Mesenchymal stem cell (in vitro differentiated cells and primary cell): ENCODE measurements at regions not wholly inside any gene's neighbourhood (a gene's known extent, or its start where the extent isn't known, plus 50 kb on each side); places are given as distances from the start of the nearest gene placed in this dataset.

Experiments used
- DNase-seq: peaks from one replicate; pipeline ENCODE4 v3.0.0-alpha.2; 2013
- H2AFZ ChIP-seq: one replicate; pipeline ENCODE4 v1.6.1; 2013; ENCODE audit warnings: low read depth, mild to moderate bottlenecking, control low read depth, inconsistent platforms, low read length, moderate library complexity
- H2AK5ac ChIP-seq: 2 replicates; pipeline ENCODE4 v1.6.1; 2013; ENCODE audit warnings: low read length, moderate library complexity, mild to moderate bottlenecking, inconsistent platforms; ENCODE audit not compliant: severe bottlenecking
- H2BK120ac ChIP-seq: one replicate; pipeline ENCODE4 v1.6.1; 2013; ENCODE audit warnings: low read depth, mild to moderate bottlenecking, inconsistent platforms, low read length, moderate library complexity
- H2BK12ac ChIP-seq, 2 experiments: one replicate each; pipeline ENCODE4 v1.6.1; 2013; ENCODE audit warnings: inconsistent platforms in 2 of 2, low read length in 2 of 2, mild to moderate bottlenecking in 2 of 2, moderate library complexity in 2 of 2, control low read depth in 1 of 2
- H2BK15ac ChIP-seq: one replicate; pipeline ENCODE4 v1.6.1; 2013; ENCODE audit warnings: mild to moderate bottlenecking, low read depth, inconsistent platforms; ENCODE audit not compliant: poor library complexity, severe bottlenecking
- H2BK5ac ChIP-seq: 2 replicates; pipeline ENCODE4 v1.6.1; 2013; ENCODE audit warnings: low read depth, mild to moderate bottlenecking, low read length, control low read depth, inconsistent platforms; ENCODE audit not compliant: poor library complexity, severe bottlenecking
- H3K14ac ChIP-seq, 2 experiments: one replicate each; pipeline ENCODE4 v1.6.1; 2013; ENCODE audit warnings: inconsistent platforms in 2 of 2, low read length in 2 of 2, control low read depth in 1 of 2, mild to moderate bottlenecking in 1 of 2, moderate library complexity in 1 of 2
- H3K18ac ChIP-seq, 2 experiments: one replicate each; pipeline ENCODE4 v1.6.1; 2013; ENCODE audit warnings: inconsistent platforms in 2 of 2, low read length in 2 of 2, control low read depth in 1 of 2, low read depth in 1 of 2, mild to moderate bottlenecking in 1 of 2
- H3K23ac ChIP-seq, 2 experiments: one replicate each; pipeline ENCODE4 v1.6.1; 2013; ENCODE audit warnings: inconsistent platforms in 2 of 2, low read length in 2 of 2, mild to moderate bottlenecking in 2 of 2, moderate library complexity in 2 of 2, control low read depth in 1 of 2
- H3K27ac ChIP-seq: 2 replicates; pipeline ENCODE4 v1.5.1; 2013; ENCODE audit warnings: mild to moderate bottlenecking, moderate library complexity, low read length, control low read depth, inconsistent platforms; ENCODE audit not compliant: poor library complexity, severe bottlenecking
- H3K27me3 ChIP-seq, 2 experiments: 2 replicates each; pipeline versions ENCODE4 v1.6.1 to v1.7.0; 2013; ENCODE audit warnings: low read length in 2 of 2, mild to moderate bottlenecking in 2 of 2, moderate library complexity in 2 of 2, control low read depth in 1 of 2, inconsistent platforms in 1 of 2; ENCODE audit not compliant: control insufficient read depth in 1 of 2, insufficient read depth in 1 of 2
- H3K36me3 ChIP-seq, 2 experiments: 2 replicates each; pipeline versions ENCODE4 v1.6.1 to v1.7.0; 2013; ENCODE audit warnings: low read length in 2 of 2, control low read depth in 1 of 2, inconsistent platforms in 1 of 2, low read depth in 1 of 2, mild to moderate bottlenecking in 1 of 2; ENCODE audit not compliant: insufficient read depth in 2 of 2, control insufficient read depth in 1 of 2
- H3K4ac ChIP-seq, 2 experiments: one replicate each; pipeline ENCODE4 v1.6.1; 2013; ENCODE audit warnings: inconsistent platforms in 2 of 2, low read length in 2 of 2, mild to moderate bottlenecking in 2 of 2, moderate library complexity in 2 of 2, control low read depth in 1 of 2, low read depth in 1 of 2
- H3K4me1 ChIP-seq: 2 replicates; pipeline ENCODE4 v1.6.1; 2013; ENCODE audit warnings: low read depth, low read length, control low read depth; ENCODE audit not compliant: control insufficient read depth, insufficient read depth
- H3K4me2 ChIP-seq: 2 replicates; pipeline ENCODE4 v1.6.1; 2013; ENCODE audit warnings: low read length, mild to moderate bottlenecking, inconsistent platforms; ENCODE audit not compliant: poor library complexity, severe bottlenecking
- H3K4me3 ChIP-seq, 2 experiments: 2 replicates each; pipeline versions ENCODE4 v1.5.1 to v1.7.0; 2013; ENCODE audit warnings: low read length in 2 of 2, mild to moderate bottlenecking in 2 of 2, control low read depth in 1 of 2, low read depth in 1 of 2; ENCODE audit not compliant: insufficient read depth in 1 of 2
- H3K79me1 ChIP-seq: replicated peaks from 2 replicates; pipeline ENCODE4 v1.6.1; 2013; ENCODE audit warnings: mild to moderate bottlenecking, control low read depth, low read length, inconsistent platforms; ENCODE audit not compliant: poor library complexity, severe bottlenecking
- H3K9ac ChIP-seq: 2 replicates; pipeline ENCODE4 v1.7.0; 2013; ENCODE audit warnings: mild to moderate bottlenecking, low read length, moderate library complexity
- H3K9me3 ChIP-seq: 2 replicates; pipeline ENCODE4 v1.7.0; 2013; ENCODE audit warnings: mild to moderate bottlenecking, low read length; ENCODE audit not compliant: control insufficient read depth
- H4K8ac ChIP-seq: one replicate; pipeline ENCODE4 v1.6.1; 2013; ENCODE audit warnings: inconsistent platforms, mild to moderate bottlenecking, low read length, moderate library complexity
- H4K91ac ChIP-seq: one replicate; pipeline ENCODE4 v1.6.1; 2013; ENCODE audit warnings: mild to moderate bottlenecking, low read length, inconsistent platforms
- WGBS: methylation state at CpG from one replicate; pipeline ENCODE4 v1.1.7; 2013; ENCODE audit warnings: mixed read lengths; 5-methylcytosine and 5-hydroxymethylcytosine counted together

GRCh38 chr5:174343826-174344225 lies 298.3 kb downstream of the NSG2 start:
- no peak overlapping the region for H2BK5ac ChIP-seq
- H3K14ac ChIP-seq = no peak overlapping the region
- no peaks in the 10 kb centered on the region for H3K36me3 ChIP-seq
- H2BK15ac ChIP-seq = no peak overlapping the region
- no peak overlapping the region for H2AK5ac ChIP-seq
- no peak overlapping the region for H3K18ac ChIP-seq
- no peaks in the 10 kb centered on the region for H3K79me1 ChIP-seq
- no peaks in the 10 kb centered on the region for H3K4me1 ChIP-seq
- H2AFZ ChIP-seq = no peak overlapping the region
- H3K27me3 ChIP-seq = peaks cover 6 to 34% of the 10 kb centered on the region in 2 experiments
- no peak overlapping the region for H2BK12ac ChIP-seq
- H3K9me3 ChIP-seq = peaks cover 8% of the 10 kb centered on the region
- no peak overlapping the region for H3K4me2 ChIP-seq
- no peak overlapping the region for H3K4ac ChIP-seq
- H3K4me3 ChIP-seq = no peak overlapping the region
- H3K23ac ChIP-seq = no peak overlapping the region
- no peak overlapping the region for H2BK120ac ChIP-seq
- H3K27ac ChIP-seq = no peak overlapping the region
- WGBS = 94% methylated on average over 7 of the region's 7 CpGs
- H4K91ac ChIP-seq = no peak overlapping the region
- DNase-seq = no peak
- H4K8ac ChIP-seq = no peak overlapping the region
- no peak overlapping the region for H3K9ac ChIP-seq

GRCh38 chr5:174344335-174344734 lies 298.8 kb downstream of the NSG2 start:
- Histone ChIP-seq H2BK15ac (no peak overlapping the region), H3K23ac (peak overlapping the region in 1 of 2 experiments; percentile 52), H3K27ac (no peak overlapping the region), H2BK12ac (no peak overlapping the region), H3K79me1 (no peaks in the 10 kb centered on the region), H3K18ac (no peak overlapping the region), H2AK5ac (no peak overlapping the region), H2AFZ (no peak overlapping the region), H3K4me2 (no peak overlapping the region), H3K4me1 (no peaks in the 10 kb centered on the region), H3K9me3 (peaks cover 8% of the 10 kb centered on the region), H3K36me3 (no peaks in the 10 kb centered on the region), H4K8ac (no peak overlapping the region), H3K4me3 (no peak overlapping the region), H2BK120ac (no peak overlapping the region), H4K91ac (no peak overlapping the region), H3K9ac (no peak overlapping the region), H3K27me3 (peaks cover under 1 to 31% of the 10 kb centered on the region in 2 experiments), H2BK5ac (no peak overlapping the region), H3K14ac (no peak overlapping the region), H3K4ac (no peak overlapping the region)
- no peak for DNase-seq
- 68% methylated on average over 4 of the region's 4 CpGs for WGBS

DNA sequence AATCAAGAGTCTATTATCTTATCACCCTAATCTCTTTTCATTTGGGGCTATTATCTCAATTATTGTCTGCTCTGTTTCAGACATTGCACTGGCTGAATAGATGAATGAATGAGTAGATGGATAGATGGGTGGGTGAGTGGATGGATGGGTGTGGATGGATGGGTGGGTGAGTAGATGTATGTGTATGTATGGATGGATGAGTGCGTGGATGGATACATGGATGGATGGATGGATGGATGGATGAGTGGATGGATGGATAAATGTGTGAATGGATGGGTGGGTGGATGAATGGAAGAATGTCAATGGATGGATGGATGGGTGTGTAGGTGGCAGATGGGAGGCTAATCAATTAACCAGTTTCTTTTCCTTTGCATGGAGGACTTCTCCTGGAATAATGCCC lies 301.7 kb downstream of the NSG2 start:
- H2BK15ac ChIP-seq = no peak overlapping the region
- no peak overlapping the region for H3K4me2 ChIP-seq
- no peaks in the 10 kb centered on the region for H3K79me1 ChIP-seq
- no peak overlapping the region for H3K9ac ChIP-seq
- no peaks in the 10 kb centered on the region for H3K4me1 ChIP-seq
- no peak for DNase-seq
- no peaks in the 10 kb centered on the region for H3K36me3 ChIP-seq
- H2AK5ac ChIP-seq = no peak overlapping the region
- no peak overlapping the region for H4K8ac ChIP-seq
- H2BK5ac ChIP-seq = no peak overlapping the region
- H3K27ac ChIP-seq = no peak overlapping the region
- H2BK12ac ChIP-seq = no peak overlapping the region
- peaks cover 8% of the 10 kb centered on the region for H3K9me3 ChIP-seq
- H3K14ac ChIP-seq = no peak overlapping the region
- H4K91ac ChIP-seq = no peak overlapping the region
- 88% methylated on average over 1 of the region's 1 CpG for WGBS
- no peak overlapping the region for H3K4me3 ChIP-seq
- no peak overlapping the region for H3K4ac ChIP-seq
- H3K18ac ChIP-seq = no peak overlapping the region
- no peak overlapping the region for H3K23ac ChIP-seq
- no peak overlapping the region for H2AFZ ChIP-seq
- H3K27me3 ChIP-seq = peaks cover 0 to 31% of the 10 kb centered on the region in 2 experiments
- H2BK120ac ChIP-seq = no peak overlapping the region

- 92% methylated on average over 8 of the region's 8 CpGs for WGBS
- Histone ChIP-seq H2BK120ac (no peak overlapping the region), H3K23ac (no peak overlapping the region), H3K79me1 (no peaks in the 10 kb centered on the region), H3K9ac (no peak overlapping the region), H3K4me1 (no peaks in the 10 kb centered on the region), H3K4me3 (no peak overlapping the region), H3K36me3 (no peaks in the 10 kb centered on the region), H3K9me3 (peaks cover 8% of the 10 kb centered on the region), H4K8ac (no peak overlapping the region), H3K27me3 (peaks cover 0 to 28% of the 10 kb centered on the region in 2 experiments), H3K27ac (no peak overlapping the region), H2BK15ac (no peak overlapping the region), H2BK5ac (no peak overlapping the region), H3K18ac (no peak overlapping the region), H2BK12ac (no peak overlapping the region), H3K4me2 (no peak overlapping the region), H2AFZ (no peak overlapping the region), H3K14ac (no peak overlapping the region), H4K91ac (no peak overlapping the region), H3K4ac (no peak overlapping the region), H2AK5ac (no peak overlapping the region)
- DNase-seq = no peak
These were observed 302.9 kb downstream of the NSG2 start for GRCh38 chr5:174348311-174348981.
